Gastrocnemius medialis (tissue), 4 donors: ENCODE measurements at regions not wholly inside any gene's neighbourhood (a gene's known extent, or its start where the extent isn't known, plus 50 kb on each side); places are given as distances from the start of the nearest gene placed in this dataset.
A peak's percentile ranks its signal among the peaks of the same experiment; 100 is the strongest.

Experiments
- ATAC-seq, 2 donors: fragments of 150-250 bp; one replicate each; pipeline ENCODE4 v1.9.1; 2016
- DNase-seq, 2 donors: peaks; one replicate each; pipeline ENCODE4 v3.0.0-alpha.2; 2019
- H3K27ac ChIP-seq, 4 donors: fragments of 200-600 bp; sonication (generic); 1 replicate in 1 of 4; 2 replicates in 3 of 4; pipeline ENCODE4 v1.5.1; 2016 to 2018; ENCODE audit warnings: mild to moderate bottlenecking in 2 of 4, moderate library complexity in 1 of 4
- H3K27me3 ChIP-seq, 3 donors: fragments of 200-600 bp; sonication (generic) in 2 of 3; 1 replicate in 1 of 3; 2 replicates in 2 of 3; pipeline versions ENCODE4 v1.5.1 to v1.6.0; 2016 to 2019; ENCODE audit warnings: mild to moderate bottlenecking in 1 of 3, moderate library complexity in 1 of 3
- H3K36me3 ChIP-seq, 2 donors: fragments of 200-600 bp; sonication (generic) in 1 of 2; one replicate each; pipeline ENCODE4 v1.5.1; 2017 to 2018
- H3K4me1 ChIP-seq, 2 donors: fragments of 200-600 bp; sonication (generic) in 1 of 2; one replicate each; pipeline ENCODE4 v1.5.1; 2016 to 2017; ENCODE audit warnings: mild to moderate bottlenecking in 2 of 2
- H3K4me3 ChIP-seq, 4 donors: fragments of 200-600 bp; sonication (generic) in 3 of 4; 1 replicate in 1 of 4; 2 replicates in 3 of 4; pipeline ENCODE4 v1.5.1; 2016 to 2019; ENCODE audit warnings: mild to moderate bottlenecking in 2 of 4
- H3K9me3 ChIP-seq, 3 donors: fragments of 200-600 bp; sonication (generic) in 2 of 3; 1 replicate in 1 of 3; 2 replicates in 2 of 3; pipeline ENCODE4 v1.5.1; 2016 to 2019
- CTCF ChIP-seq, 5 experiments: fragments of 450-650 bp in 3 of 5; fragments of 200-600 bp in 2 of 5; sonication (generic) in 2 of 5; IDR thresholded peaks in 4 of 5; conservative IDR thresholded peaks in 1 of 5; 1 replicate in 4 of 5; 2 replicates in 1 of 5; pipeline ENCODE4 v1.5.1; 2016 to 2019; ENCODE audit warnings: antibody characterized with exemption in 5 of 5, mild to moderate bottlenecking in 3 of 5, moderate library complexity in 3 of 5
- POLR2A ChIP-seq, 2 donors: fragments of 450-650 bp; IDR thresholded peaks; one replicate each; pipeline ENCODE4 v1.6.1; 2017; ENCODE audit warnings: antibody characterized with exemption in 2 of 2, mild to moderate bottlenecking in 2 of 2, moderate library complexity in 2 of 2
- in situ Hi-C, 4 donors: fragments of 200-750 bp; cut with MboI; loops; one replicate each; pipeline versions ENCODE4 v1.15.0 to v1.8.0; 2017; ENCODE audit warnings: low sequenced_read_pairs in 4 of 4
- intact Hi-C: fragments of 100-400 bp; cut with DNase I; formaldehyde crosslinking; loops from one replicate; pipeline ENCODE4 v1.15.1; 2023; ENCODE audit warnings: low total_unique reads

- no peaks in the 10 kb centered on the region for H3K9me3 ChIP-seq
- H3K4me3 ChIP-seq: no peak overlapping the region
- H3K4me1 ChIP-seq: no peaks in the 10 kb centered on the region
- H3K36me3 ChIP-seq: no peaks in the 10 kb centered on the region
- DNase-seq: no peak
- TF ChIP-seq POLR2A (IDR thresholded peaks at IDR 0.05) (no peak), CTCF (IDR thresholded peaks at IDR 0.05 in 4 of 5, conservative IDR thresholded peaks at IDR 0.05 in 1 of 5) (no peak)
- H3K27ac ChIP-seq: no peak overlapping the region
- in situ Hi-C loops: loop anchor here (10.0 to 25.0 kb wide), 5 partner anchors 403 to 916 kb away; no protein-coding TSS in a partner anchor
- intact Hi-C loops: loop anchor here (5.0 kb wide), 1 partner anchor 408 kb away; no protein-coding TSS in a partner anchor
- no peaks in the 10 kb centered on the region for H3K27me3 ChIP-seq
- no peak for ATAC-seq
These were observed 189.8 kb upstream of the BRINP1 start for GRCh38 chr9:119559056-119559455.

- Histone ChIP-seq H3K27me3 (no peaks in the 10 kb centered on the region), H3K27ac (no peak overlapping the region), H3K4me3 (peak overlapping the region; percentile 7 to 48 (median 31)), H3K36me3 (no peaks in the 10 kb centered on the region), H3K9me3 (no peaks in the 10 kb centered on the region), H3K4me1 (no peaks in the 10 kb centered on the region)
- in situ Hi-C loops: loop anchor here (10.0 to 25.0 kb wide), 5 partner anchors 406 to 918 kb away; no protein-coding TSS in a partner anchor
- peak; percentile 71 to 85 (median 79) for TF ChIP-seq CTCF (IDR thresholded peaks at IDR 0.05 in 4 of 5, conservative IDR thresholded peaks at IDR 0.05 in 1 of 5)
- no peak for TF ChIP-seq POLR2A (IDR thresholded peaks at IDR 0.05)
- intact Hi-C loops: loop anchor here (1.0 to 5.0 kb wide), 2 partner anchors 411 to 921 kb away; no protein-coding TSS in a partner anchor
- peak; percentile 58 to 86 for ATAC-seq
- DNase-seq: peak; percentile 6 to 37
These were observed 187.1 kb upstream of the BRINP1 start for GRCh38 chr9:119556129-119556875.

GRCh38 chr9:119544492-119544891 lies 175.3 kb upstream of the BRINP1 start:
- DNase-seq (no peak), ATAC-seq (no peak)
- no peaks in the 10 kb centered on the region for H3K4me1 ChIP-seq
- no peaks in the 10 kb centered on the region for H3K27me3 ChIP-seq
- in situ Hi-C loops: no loop called here
- intact Hi-C loops: no loop called here
- no peak for TF ChIP-seq CTCF (IDR thresholded peaks at IDR 0.05 in 4 of 5, conservative IDR thresholded peaks at IDR 0.05 in 1 of 5)
- TF ChIP-seq POLR2A (IDR thresholded peaks at IDR 0.05): no peak
- no peaks in the 10 kb centered on the region for H3K9me3 ChIP-seq
- H3K27ac ChIP-seq: no peak overlapping the region
- H3K4me3 ChIP-seq: no peak overlapping the region
- no peaks in the 10 kb centered on the region for H3K36me3 ChIP-seq

- DNase-seq: no peak
- H3K4me1 ChIP-seq: no peaks in the 10 kb centered on the region
- TF ChIP-seq POLR2A (IDR thresholded peaks at IDR 0.05): no peak
- TF ChIP-seq CTCF (IDR thresholded peaks at IDR 0.05 in 4 of 5, conservative IDR thresholded peaks at IDR 0.05 in 1 of 5): no peak
- H3K27me3 ChIP-seq: no peaks in the 10 kb centered on the region
- no peak for ATAC-seq
- no peak overlapping the region for H3K4me3 ChIP-seq
- H3K36me3 ChIP-seq: no peaks in the 10 kb centered on the region
- intact Hi-C loops: no loop called here
- in situ Hi-C loops: no loop called here
- H3K27ac ChIP-seq: no peak overlapping the region
- no peaks in the 10 kb centered on the region for H3K9me3 ChIP-seq
These were observed 167.9 kb upstream of the BRINP1 start for GRCh38 chr9:119537138-119537537.
